HG02571 (cell line): ENCODE measurements at regions not wholly inside any gene's neighbourhood (a gene's known extent, or its start where the extent isn't known, plus 50 kb on each side); places are given as distances from the start of the nearest gene placed in this dataset.

ENCODE experiments used
- ATAC-seq: cut with Tn5 transposase; IDR thresholded peaks from one replicate; pipeline ENCODE4 v1.9.1; 2021; ENCODE audit warnings: mild to moderate bottlenecking, moderate library complexity; ENCODE audit not compliant: unreplicated experiment

DNA sequence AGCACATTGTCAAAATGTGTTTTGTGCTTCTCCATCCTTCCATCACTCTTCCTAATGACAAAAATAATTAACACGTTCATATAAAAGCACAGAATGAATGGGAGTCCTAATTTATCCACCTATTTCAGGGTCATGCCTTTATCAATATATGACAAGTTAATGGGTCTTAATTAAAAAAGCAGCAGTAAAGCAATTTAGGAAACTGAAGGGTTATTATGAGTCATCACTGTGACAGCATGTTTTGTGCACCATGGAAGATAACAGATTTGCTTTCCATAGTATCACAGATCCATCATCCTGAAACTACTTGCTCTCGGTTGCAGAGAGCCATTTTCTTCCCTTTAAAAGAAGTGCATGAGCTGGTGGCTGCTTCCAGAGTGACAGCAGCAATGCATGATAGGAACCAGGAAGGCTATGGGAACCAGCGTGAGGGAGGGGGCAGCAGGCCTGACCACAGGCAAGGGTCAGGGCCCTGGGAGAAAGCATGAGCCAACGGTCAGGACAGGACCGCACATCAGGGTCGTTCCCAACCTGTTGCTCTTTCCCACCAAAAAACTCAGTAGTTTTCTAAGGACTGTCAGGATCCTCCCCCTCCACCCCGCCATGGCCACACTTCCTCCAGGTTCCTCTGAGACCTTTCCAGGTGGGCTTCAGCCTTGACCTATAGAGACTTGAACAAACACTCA is 784.1 kb downstream of the UQCRFS1 start:
- ATAC-seq = no peak

DNA sequence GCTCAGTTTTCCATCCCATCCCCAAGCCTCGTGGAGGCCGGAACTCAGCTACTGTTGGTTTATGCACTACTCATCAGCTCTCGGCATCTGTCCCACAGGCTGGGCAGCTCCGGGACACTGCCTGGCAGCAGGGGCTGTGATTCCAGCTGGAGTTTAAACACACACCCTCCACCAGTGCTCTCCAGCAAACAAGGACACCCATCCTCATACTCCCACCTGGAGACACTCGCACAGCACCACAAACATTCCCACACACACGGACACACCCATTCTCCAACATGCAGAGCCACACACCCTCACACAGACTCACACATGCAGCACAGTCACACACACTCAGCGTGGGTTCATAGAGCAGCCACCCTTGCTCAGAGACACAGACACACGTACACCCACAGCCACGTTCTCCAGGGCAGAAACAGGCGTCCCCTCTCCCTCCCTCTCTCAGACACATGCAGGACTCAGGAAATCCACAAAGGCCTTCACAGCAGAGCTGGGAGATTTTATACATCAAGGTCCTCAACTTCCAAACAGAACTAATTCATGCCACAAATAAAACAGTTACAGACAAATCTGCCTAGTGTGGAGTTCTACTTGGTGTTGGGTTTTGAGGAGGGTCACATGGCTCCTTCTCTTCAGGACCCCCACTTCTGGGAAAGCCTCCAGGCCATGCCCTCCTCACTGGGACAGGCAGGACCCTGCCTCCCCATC is 785.4 kb downstream of the UQCRFS1 start:
- ATAC-seq = no peak

DNA sequence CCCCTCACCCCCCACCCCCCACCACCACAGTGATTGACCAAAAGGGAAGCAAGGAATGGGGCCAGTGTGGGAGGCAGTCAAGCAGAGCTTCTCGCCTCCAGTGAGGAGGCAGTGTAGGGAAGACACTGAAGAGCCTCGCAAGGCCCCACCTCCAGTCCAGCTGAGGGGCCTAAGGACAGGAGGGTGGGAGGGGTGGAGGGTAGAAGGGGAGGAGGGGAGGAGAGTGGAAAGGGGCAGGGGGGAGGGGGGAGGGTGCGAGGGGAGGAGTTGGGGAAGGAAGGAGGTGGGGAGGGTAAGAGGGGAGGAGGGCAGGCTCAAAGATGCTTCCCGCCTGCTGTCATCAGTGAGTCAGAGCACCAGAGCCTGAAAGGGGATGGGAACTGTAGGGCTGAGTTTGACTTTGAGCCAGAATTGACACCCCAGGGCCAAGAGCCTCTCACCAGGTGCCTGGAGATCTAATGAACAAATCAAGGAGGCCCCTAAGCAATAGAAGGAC is 786.2 kb downstream of the UQCRFS1 start:
- no peak for ATAC-seq

DNA sequence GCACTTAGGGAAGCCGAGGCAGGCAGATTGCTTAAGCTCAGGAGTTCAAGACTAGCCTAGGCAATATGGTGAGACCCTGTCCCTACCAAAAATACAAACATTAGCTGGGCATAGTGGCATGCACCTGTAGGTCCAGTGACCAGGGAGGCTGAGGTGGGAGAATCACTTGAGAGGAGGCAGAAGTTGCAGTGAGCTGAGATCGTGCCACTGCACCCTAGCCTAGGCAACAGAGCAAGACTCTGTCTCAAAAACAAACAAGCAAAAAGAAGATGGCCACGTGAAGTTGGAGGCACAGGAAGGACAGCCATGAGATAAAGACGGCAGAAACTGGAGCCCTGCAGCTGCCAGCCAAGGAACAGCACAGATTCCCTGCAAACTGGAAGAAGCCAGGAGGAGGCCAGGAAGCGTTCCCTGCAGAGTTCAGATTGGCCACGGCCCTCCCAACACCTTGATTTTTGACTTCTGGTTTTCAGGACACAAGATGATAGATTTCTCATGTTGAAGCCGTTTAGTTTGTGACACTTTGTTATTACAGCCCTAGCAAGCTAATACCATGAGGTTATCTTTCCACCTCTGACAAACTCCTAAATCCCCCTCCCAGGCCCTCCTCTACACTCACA is 786.7 kb downstream of the UQCRFS1 start:
- ATAC-seq = no peak

DNA sequence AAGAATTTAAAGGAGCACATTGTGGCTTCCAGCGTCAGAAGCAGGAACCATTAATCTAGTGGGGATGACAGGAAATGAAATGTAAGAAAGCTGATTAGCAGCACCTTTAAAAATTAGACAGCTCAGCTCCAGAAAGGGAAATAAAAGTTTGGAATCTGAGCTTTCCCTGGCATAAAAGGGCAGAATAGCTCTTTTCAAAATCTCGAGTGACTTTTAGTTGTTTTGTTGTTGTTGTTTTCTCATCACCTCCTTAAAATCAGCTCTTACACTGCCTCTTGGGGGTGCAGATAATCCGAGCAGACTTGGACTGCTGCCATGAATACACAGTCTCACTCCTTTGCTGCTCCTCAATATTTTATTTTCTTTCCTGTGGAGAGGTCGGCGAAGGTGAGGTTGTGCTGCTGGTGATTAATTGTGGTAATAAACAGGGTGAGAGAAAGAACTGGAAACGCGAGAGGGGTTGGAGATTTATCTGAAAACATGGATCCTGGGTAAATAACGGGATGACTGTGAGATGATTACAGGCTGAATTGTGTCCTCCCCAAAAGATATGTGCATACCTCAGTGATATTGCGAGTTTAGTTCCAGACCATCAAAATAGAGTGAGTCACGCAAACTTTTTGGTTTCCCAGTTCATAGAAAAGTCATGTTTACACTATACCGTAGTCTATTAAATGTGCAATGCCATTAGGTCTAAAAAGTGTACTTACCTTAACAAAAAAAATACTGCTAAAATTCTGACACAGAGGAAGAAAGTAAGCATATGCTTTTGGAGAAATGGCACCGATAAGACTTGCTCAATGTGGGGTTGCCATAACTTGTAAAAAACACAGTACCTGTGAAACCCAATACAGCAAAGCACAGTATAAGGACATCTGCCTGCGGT is 787.7 kb downstream of the UQCRFS1 start:
- ATAC-seq = no peak

DNA sequence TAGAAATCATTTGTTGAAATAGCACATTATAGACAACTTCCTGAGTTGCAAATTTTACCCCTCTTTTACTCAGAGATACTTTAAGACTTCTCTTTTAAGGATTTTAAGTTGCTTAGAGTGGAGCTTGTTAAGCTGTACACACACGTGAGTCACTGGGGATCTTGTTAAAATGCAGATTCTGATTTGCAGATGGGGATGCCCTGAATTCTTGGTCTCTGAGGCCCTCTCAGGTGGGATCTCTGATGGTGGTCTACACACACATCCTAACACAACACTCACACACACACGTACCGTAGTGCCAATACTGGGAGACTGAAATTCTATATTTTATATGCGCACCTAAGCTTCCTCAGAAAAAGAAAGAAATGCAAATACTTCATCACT is 788.3 kb downstream of the UQCRFS1 start:
- ATAC-seq = no peak

DNA sequence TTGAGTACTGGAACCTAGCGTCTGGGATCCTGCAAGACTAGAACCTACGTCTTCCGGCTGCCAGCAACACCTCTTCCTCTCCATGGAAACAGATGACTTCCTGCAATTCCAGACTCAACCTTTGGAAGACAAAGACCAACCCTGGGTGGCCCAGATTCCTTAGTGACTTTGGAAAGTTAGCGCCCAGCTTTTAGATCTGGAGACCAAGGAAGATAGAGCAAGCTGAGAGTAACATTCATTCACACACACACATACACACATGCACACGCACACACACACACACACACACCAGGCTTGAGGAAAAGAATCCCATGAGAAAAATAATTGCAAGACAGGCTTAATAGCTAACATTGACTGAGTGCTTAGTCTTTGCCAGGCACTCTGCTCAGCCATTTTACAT is 788.9 kb downstream of the UQCRFS1 start:
- no peak for ATAC-seq

DNA sequence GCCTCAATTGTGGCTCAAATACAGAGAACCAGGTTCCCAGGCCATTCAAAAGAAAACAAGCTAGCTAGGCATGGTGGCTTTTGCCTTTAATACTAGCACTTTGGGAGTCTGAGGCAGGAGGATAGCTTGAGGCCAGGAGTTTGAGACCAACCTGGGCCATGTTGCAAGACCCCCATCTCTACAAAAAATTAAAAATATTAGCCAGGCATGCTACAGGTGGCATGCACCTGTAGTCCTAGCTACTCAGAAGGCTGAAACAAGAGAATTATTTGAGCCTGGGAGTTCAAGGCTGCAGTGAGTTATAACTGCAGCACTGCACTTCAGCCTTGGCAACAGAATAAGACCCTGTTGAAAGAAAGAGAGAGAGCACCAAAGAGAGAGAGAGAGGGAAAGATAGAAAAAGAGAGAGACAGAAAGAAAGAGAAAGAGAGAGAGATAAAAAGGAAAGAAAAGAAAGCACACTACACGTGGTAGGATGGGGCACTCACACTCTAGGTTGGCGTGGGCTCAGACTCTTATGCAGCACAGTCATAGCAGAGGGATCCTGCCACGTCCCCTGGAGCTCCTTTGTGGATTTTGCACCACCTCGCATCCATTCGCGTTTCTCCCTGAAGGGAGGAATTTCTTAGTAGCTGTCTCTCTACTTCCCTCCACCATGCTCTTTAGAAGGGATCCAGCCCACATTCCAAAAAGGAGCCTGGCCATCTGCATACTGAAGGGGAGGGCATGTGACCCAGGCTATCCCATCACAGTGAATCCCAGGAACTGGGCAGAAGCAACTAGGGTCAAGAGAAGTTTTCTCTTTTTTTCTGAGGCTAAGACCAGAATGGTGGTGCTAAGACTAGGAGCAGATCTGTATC is 789.9 kb downstream of the UQCRFS1 start:
- no peak for ATAC-seq

DNA sequence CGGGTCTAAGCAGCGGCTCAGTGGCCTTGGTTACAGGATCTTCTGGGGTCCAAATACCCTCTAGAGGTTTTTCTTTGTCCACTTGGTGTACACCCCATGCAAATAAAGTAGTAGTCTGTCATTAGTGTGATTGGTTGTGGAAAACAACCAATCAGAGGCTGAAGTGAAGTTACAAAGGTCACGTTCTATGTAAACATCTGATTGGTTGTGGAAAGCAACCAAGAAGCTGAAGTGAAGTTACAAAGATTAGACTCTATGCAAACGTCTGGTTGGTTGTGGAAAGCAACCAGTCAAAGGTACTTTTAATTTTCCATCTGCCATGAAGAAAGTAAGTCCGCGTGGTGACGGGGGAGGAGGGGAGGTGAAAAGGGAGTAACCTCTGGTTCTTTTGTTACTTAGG is 790.9 kb downstream of the UQCRFS1 start:
- ATAC-seq = no peak

DNA sequence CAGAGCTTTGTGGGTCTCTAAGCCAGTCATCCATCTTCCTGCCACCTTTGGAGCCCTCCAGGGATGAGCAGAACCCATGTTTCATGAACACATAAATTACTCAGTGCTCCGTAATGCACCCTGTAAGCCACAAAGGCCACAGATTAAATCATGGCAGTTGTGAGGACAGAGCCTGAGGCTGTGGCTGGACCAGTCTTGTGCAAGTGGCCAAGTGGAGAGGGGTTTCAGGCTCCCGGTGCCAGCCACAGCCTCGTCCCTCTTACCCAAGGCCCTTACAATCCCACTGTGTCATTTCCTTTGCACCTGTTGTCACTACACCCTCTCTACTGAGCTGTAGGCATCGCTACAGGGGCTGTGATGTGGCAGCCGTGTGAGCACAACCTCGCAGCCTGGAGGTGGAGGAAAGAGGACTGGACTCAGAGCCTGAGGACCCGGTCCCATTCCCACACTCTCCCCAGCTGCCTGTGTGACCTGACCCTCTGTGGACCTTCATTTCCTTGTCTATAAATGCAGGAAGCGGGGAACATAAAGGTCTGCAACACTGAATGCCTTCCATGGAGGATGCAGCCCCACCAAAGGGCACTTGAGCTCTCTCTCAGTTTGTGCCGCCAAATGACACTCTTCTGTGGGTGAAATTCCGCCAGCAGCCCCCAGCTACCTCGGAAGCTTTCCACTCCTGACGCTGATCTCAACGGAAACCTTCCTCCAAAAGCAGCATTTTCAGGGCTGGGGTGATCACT is 792.0 kb downstream of the UQCRFS1 start:
- no peak for ATAC-seq

DNA sequence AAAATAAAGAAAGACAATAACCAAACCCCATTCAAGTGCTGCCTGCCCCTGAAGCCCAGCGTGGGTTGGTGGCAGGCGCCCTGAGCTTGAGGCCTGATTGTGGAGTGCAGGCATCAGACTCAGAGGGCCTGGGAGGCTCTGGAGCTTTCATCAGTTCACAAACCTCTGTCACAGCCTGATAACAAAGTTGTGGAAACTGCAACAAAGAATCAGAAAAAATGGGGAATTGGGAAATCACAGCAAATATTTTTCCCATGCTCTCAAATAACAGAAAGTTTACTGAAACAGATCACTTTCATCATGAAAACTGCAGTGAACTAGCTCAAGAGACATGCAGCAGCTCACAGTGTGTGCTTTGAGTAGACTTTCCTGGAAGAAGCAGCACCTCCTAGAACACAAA is 793.6 kb downstream of the UQCRFS1 start:
- ATAC-seq = no peak

DNA sequence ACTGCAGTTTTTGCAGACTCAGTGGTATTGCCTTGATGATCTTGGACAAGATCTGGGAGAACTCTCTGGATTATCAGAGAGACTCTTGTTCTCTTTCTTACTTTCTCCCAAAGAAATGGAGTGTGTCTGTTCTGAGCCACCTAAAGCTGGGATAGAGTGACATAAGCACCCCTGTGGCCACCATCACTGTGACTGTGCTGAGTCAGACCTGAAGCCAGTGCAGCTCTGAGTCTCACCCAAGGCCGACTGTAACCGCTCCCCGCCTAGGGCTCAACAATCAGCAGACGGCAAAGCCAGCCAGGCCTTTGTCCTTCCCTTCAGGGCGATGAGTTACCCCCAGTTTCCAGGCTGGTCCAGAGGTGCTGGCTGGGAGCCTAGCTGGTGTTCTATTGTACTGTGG is 795.6 kb downstream of the UQCRFS1 start:
- no peak for ATAC-seq

DNA sequence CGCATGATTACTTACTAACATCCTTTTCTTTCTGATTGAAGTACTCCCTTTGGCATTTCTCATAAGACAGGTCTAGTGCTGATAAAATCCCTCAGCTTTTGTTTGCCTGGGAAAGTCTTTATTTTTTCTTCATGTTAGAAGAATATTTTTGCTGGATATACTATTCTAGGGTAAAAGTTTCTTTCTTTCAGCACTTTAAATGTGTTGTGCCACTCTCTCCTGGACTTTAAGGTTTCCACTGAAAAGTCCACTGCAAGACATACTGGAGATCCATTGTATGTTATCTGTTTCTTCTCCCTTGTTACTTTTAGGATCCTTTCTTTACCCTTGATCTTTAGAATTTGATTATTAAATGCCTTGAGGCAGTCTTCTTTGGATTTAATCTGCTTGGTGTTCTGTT is 796.7 kb downstream of the UQCRFS1 start:
- ATAC-seq = no peak

DNA sequence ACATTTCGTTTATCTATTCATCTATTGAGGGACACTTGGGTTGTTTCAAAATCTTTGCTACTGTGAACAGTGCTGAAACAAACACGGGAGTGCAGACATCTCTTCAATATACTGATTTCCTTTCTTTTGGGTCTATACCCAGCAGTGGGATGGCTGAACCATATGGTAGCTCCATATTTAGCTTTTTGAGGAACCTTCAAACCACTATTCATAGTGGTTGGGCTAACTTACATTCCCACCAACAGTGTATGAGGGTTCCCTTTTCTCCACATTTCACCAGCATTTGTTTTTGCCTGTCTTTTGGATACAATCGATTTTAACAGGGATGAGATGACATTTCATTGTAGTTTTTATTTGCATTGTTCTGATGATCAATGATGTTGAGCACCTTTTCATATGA is 798.2 kb downstream of the UQCRFS1 start:
- ATAC-seq = no peak

DNA sequence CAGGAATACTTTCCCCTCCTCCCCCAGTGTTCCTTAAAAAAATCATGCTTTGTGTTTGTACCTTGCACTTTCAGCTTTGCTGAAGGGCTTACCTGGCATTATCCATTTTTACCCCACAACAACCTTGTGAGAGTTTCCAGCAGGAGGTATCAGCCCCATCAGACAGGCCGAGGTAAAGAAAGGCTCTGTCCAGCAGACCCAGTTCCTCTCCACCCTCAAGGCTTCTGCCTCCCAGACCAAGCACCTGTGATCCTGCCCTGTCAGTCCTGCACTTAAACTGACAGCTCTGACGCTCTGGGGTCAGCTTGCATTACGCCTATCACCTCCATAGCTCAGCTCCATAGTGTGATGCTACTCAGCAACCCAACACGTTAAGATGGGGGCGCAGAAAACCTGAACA is 803.1 kb downstream of the UQCRFS1 start:
- no peak for ATAC-seq

DNA sequence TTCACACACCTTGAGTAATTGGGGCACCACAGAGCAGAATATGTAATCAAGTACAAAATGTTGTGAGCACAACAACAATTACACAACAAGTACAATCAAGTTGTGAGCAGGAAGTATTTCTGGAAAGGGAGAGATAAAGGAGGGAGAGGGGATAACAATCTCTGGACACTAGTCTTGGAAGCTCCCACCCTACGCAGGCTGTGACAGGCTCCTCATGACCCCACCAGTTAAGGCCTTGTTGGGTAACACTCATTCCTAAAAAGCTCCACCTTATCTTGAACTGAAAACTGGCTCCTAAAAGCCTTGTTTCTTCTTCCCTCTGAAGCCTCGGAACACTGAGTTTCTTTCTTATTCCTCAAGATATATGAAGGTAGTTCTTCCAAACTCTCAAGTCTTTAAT is 806.0 kb downstream of the UQCRFS1 start:
- ATAC-seq = no peak

DNA sequence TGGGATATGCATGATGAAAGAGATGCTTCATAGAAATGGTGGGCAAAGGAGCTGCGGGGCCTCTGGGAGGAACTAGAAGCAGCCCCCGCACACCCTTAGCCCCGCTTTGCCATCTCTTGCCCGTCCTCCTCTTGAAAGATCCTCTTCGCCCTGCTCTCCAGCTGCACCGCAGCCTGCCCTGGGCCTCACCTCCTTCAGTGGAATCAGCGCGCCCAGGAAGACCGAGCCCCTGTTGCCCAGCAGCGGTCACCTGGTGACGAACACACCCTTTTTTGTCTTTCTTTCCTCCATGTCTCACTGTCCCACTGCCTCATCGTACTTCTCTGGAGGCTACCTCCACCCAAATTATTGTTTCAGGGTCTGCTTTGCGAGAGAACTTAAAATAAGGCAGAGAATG is 807.6 kb downstream of the UQCRFS1 start:
- ATAC-seq = no peak

DNA sequence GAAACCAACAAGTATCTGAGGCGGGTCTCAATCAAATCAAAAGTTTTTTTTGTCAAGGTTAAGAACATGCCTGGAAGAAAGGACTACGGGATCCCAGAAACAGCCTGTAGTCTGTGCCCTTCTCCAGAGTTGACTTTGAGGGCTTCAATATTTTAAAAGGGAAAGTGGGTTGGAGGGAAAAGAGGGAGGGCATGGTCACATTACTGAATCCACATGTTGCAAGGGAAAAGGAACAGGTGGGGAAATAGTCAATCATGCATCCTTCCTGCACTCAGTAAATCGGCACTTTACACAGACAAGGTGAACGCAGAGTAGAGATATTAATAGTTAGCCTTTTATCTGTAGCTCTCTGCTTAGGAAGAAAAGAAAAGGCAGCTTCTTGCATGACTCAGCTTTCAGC is 808.5 kb downstream of the UQCRFS1 start:
- ATAC-seq = no peak

DNA sequence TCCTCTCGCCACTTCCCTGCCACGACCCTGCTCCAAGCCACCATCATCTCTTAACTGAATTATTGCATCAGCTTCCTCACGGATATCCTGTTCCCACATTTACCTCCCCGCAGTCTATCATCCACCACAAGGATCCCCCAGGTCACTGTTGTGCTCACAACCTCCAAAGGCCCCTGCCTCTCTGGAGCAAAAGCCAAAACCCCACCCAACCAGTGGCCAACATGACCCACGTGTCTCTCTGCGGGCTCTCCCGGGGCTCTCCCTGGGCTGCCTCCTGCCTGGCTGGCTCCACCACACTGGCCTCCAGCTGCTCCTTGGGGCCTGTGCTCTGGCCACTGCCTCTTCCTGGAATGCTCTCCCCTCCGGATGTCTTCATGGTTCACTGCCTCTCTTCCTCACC is 809.3 kb downstream of the UQCRFS1 start:
- ATAC-seq = no peak
